Transverse colon (tissue), 3 donors: ENCODE measurements at regions not wholly inside any gene's neighbourhood (a gene's known extent, or its start where the extent isn't known, plus 50 kb on each side); places are given as distances from the start of the nearest gene placed in this dataset.

ENCODE experiments used
- POLR2A ChIP-seq: fragments of 450-650 bp; IDR thresholded peaks from one replicate; pipeline ENCODE4 v1.6.1; 2016; ENCODE audit warnings: antibody characterized with exemption, mild to moderate bottlenecking, moderate library complexity
- TF ChIP-seq, protein P1 (sequence below), 5 experiments: fragments of 200-600 bp in 3 of 5; fragments of 450-650 bp in 2 of 5; sonication (generic) in 3 of 5; IDR thresholded peaks; 1 replicate in 2 of 5; 2 replicates in 3 of 5; pipeline ENCODE4 v1.5.1; 2016 to 2017; ENCODE audit warnings: antibody characterized with exemption in 5 of 5, inconsistent platforms in 3 of 5, mild to moderate bottlenecking in 2 of 5, moderate library complexity in 1 of 5

DNA sequence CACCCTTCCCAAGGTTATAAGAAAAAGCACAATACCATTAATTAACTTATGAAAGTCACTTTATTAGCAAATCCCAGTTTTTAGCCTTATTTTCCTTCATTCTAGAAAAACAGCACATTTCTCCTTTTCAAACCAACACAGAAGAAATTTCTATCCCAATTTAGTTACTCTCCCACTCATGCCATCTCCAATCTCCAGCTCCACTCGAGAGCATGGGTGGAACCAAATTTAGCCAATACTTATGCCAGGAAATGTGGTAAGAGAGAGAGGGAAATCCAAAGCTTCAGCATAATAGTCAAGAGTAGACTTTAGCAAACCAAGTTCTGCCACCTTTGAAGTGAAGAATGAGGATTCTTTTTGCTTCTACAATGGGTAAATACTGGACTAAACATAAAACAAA lies 288.8 kb downstream of the KIF2B start:
- TF ChIP-seq, protein P1, sequence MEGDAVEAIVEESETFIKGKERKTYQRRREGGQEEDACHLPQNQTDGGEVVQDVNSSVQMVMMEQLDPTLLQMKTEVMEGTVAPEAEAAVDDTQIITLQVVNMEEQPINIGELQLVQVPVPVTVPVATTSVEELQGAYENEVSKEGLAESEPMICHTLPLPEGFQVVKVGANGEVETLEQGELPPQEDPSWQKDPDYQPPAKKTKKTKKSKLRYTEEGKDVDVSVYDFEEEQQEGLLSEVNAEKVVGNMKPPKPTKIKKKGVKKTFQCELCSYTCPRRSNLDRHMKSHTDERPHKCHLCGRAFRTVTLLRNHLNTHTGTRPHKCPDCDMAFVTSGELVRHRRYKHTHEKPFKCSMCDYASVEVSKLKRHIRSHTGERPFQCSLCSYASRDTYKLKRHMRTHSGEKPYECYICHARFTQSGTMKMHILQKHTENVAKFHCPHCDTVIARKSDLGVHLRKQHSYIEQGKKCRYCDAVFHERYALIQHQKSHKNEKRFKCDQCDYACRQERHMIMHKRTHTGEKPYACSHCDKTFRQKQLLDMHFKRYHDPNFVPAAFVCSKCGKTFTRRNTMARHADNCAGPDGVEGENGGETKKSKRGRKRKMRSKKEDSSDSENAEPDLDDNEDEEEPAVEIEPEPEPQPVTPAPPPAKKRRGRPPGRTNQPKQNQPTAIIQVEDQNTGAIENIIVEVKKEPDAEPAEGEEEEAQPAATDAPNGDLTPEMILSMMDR (IDR thresholded peaks at IDR 0.05) = no peak
- no peak for TF ChIP-seq POLR2A
